Transverse colon (tissue), 4 donors: ENCODE measurements at regions not wholly inside any gene's neighbourhood (a gene's known extent, or its start where the extent isn't known, plus 50 kb on each side); places are given as distances from the start of the nearest gene placed in this dataset.

ENCODE experiments used
- POLR2A ChIP-seq: fragments of 450-650 bp; IDR thresholded peaks from one replicate; pipeline ENCODE4 v1.6.1; 2016; ENCODE audit warnings: antibody characterized with exemption, mild to moderate bottlenecking, moderate library complexity
- POLR2AphosphoS5 ChIP-seq, 3 donors: sonication (generic); formaldehyde crosslinking; IDR thresholded peaks; one replicate each; pipeline ENCODE4 v1.6.1; 2016; ENCODE audit warnings: antibody characterized with exemption in 3 of 3
- TF ChIP-seq, protein P1 (sequence below), 5 experiments: fragments of 200-600 bp in 3 of 5; fragments of 450-650 bp in 2 of 5; sonication (generic) in 3 of 5; IDR thresholded peaks; 1 replicate in 2 of 5; 2 replicates in 3 of 5; pipeline ENCODE4 v1.5.1; 2016 to 2017; ENCODE audit warnings: antibody characterized with exemption in 5 of 5, inconsistent platforms in 3 of 5, mild to moderate bottlenecking in 2 of 5, moderate library complexity in 1 of 5

DNA sequence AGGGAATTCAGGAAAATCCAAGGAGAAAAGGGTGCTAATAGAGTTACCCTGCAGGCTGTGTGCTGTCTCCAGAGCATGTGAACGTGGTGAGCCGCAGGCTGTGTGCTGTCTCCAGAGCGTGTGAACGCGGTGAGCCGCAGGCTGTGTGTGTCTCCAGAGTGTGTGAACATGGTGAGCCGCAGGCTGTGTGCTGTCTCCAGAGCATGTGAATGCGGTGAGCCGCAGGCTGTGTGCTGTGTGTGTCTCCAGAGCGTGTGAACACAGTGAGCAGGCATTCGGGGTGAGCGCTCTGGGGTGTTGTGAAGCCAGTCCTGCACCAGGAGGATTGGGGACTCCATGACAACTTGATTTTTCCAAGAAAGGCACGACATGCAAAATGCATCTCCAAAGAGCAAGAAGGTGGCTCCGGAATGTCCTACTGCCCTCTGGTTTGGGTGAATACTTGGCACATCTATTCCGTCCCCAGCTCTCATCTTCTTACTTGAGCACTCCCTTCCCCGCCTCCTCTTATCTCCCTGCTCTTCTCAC, 407.9 kb upstream of the SHH start:
- TF ChIP-seq, protein P1, sequence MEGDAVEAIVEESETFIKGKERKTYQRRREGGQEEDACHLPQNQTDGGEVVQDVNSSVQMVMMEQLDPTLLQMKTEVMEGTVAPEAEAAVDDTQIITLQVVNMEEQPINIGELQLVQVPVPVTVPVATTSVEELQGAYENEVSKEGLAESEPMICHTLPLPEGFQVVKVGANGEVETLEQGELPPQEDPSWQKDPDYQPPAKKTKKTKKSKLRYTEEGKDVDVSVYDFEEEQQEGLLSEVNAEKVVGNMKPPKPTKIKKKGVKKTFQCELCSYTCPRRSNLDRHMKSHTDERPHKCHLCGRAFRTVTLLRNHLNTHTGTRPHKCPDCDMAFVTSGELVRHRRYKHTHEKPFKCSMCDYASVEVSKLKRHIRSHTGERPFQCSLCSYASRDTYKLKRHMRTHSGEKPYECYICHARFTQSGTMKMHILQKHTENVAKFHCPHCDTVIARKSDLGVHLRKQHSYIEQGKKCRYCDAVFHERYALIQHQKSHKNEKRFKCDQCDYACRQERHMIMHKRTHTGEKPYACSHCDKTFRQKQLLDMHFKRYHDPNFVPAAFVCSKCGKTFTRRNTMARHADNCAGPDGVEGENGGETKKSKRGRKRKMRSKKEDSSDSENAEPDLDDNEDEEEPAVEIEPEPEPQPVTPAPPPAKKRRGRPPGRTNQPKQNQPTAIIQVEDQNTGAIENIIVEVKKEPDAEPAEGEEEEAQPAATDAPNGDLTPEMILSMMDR (IDR thresholded peaks at IDR 0.05) = no peak
- TF ChIP-seq POLR2A (no peak), POLR2AphosphoS5 (IDR thresholded peaks at IDR 0.05) (no peak)
